PC-3 (cell line): ENCODE measurements at regions not wholly inside any gene's neighbourhood (a gene's known extent, or its start where the extent isn't known, plus 50 kb on each side); places are given as distances from the start of the nearest gene placed in this dataset.

Experiments
- EZH2 ChIP-seq: fragments of 300-600 bp; sonication (generic); IDR thresholded peaks from one replicate; pipeline ENCODE4 v1.6.1; 2017; ENCODE audit warnings: antibody characterized with exemption, mild to moderate bottlenecking, low read length; ENCODE audit not compliant: unreplicated experiment
- EZH2phosphoT487 ChIP-seq: fragments of 300-600 bp; sonication (generic); IDR thresholded peaks from 2 replicates; pipeline ENCODE4 v1.6.1; 2018; ENCODE audit warnings: mild to moderate bottlenecking, antibody characterized with exemption, low read length, borderline replicate concordance
- TF ChIP-seq, protein P1 (sequence below): fragments of 300-600 bp; sonication (generic); conservative IDR thresholded peaks from 2 replicates; pipeline ENCODE4 v1.5.1; 2017; ENCODE audit warnings: antibody characterized with exemption, low read depth, mild to moderate bottlenecking, low read length

- TF ChIP-seq, protein P1, sequence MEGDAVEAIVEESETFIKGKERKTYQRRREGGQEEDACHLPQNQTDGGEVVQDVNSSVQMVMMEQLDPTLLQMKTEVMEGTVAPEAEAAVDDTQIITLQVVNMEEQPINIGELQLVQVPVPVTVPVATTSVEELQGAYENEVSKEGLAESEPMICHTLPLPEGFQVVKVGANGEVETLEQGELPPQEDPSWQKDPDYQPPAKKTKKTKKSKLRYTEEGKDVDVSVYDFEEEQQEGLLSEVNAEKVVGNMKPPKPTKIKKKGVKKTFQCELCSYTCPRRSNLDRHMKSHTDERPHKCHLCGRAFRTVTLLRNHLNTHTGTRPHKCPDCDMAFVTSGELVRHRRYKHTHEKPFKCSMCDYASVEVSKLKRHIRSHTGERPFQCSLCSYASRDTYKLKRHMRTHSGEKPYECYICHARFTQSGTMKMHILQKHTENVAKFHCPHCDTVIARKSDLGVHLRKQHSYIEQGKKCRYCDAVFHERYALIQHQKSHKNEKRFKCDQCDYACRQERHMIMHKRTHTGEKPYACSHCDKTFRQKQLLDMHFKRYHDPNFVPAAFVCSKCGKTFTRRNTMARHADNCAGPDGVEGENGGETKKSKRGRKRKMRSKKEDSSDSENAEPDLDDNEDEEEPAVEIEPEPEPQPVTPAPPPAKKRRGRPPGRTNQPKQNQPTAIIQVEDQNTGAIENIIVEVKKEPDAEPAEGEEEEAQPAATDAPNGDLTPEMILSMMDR = no peak
- TF ChIP-seq EZH2phosphoT487 = no peak
- TF ChIP-seq EZH2 = no peak
Measured at GRCh38 chr3:193048127-193048526, 130.5 kb upstream of the MB21D2 start.
